HG02571 (cell line): ENCODE measurements at regions not wholly inside any gene's neighbourhood (a gene's known extent, or its start where the extent isn't known, plus 50 kb on each side); places are given as distances from the start of the nearest gene placed in this dataset.
"Not testable (repeated sequence)": the region's sequence is repeated elsewhere in the genome, so short reads cannot be mapped to it uniquely, and the experiment has no call there.

Experiments used
- ATAC-seq: cut with Tn5 transposase; IDR thresholded peaks from one replicate; pipeline ENCODE4 v1.9.1; 2021; ENCODE audit warnings: mild to moderate bottlenecking, moderate library complexity; ENCODE audit not compliant: unreplicated experiment

DNA sequence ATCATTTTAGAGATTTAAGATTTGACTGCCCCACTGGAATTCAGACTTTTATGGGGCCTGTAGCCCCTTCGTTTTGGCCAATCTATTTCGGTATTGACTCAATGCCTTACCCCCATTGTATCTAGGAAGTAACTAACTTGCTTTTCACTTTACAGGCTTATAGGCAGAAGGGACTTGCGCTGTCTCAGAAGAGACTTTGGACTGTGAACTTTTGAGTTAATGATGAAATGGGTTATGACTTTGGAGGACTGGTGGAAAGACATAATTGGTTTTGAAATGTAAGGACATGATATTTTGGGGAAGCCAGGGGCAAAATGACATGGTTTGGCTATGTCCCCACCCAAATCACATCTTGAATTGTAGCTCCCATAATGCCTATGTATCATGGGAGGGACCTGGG, 463.0 kb upstream of the KLHL1 start:
- no peak for ATAC-seq

DNA sequence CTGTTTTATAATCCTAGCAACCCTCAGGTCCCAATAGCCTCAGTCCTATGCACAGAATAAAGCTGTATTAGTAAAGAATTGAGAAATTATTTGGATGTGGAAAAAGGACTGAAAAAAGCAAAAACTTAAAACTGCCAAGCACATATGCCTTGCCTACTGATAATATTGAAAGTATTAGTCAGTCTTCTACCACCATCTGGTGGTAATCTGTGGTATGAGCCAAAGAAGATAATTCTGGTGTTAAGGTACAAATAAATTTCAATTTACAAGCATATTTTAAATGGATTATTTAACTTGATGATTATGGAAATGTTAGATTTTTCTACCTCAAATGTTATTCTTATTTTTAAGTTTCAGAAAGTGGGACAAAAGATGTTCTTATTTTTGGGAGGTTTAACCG, 460.3 kb upstream of the KLHL1 start:
- peak; percentile 74 for ATAC-seq

DNA sequence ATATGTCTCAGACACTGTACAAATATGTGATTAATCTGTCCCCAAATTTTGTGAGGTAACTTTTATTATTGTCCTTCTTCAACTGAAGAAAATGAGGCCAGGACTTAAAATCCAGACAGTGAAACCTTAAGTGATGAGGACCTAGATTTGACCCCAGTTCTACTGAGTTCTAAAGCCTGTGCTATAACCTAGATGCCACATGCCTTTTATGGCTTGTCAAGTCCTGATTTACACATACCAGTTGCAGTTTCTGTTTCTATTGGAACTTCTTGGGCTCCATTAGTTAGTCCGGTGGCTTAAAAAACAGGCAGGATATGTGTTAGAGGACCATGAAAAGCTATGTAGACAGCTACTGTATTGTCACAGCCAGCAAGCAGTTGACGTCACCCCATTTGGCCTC, 436.5 kb upstream of the KLHL1 start:
- ATAC-seq: no peak

DNA sequence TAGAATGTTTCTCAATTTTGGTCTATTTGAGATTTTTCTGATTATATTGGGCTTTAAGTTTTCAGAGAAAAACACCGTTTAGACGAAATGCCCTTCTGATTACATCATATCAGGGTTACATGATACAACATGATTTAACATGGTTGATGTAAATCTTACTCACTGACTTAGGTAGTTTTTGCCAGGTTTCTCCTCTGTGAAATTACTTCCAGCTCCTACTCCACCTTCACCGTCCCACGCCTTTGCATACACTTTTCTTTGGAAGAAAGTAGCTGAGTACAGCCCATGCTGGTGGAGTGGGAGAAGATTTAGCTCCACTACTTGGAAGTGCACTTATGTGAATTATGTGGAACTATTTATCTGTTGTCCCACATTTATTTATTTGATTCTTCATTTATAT, 433.2 kb upstream of the KLHL1 start:
- no peak for ATAC-seq

DNA sequence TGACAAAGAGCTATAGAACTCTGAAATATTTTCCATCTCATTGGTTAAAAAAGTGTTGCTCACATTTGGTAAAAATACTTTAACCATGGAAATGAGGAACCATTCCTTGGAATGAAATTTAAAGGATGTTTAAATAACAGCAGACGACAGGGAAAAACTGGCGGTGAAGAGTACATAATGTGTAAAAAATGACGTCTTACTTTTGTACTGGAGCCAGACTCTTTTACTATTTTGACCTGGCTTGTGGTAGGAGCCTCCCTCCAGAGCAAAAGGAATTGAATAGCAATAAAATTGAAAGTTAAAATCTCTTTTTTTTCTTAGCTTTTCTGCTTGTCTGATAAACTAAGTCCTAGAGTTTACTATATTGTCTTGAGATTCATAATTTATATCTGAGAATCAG, 426.2 kb upstream of the KLHL1 start:
- ATAC-seq: no peak

DNA sequence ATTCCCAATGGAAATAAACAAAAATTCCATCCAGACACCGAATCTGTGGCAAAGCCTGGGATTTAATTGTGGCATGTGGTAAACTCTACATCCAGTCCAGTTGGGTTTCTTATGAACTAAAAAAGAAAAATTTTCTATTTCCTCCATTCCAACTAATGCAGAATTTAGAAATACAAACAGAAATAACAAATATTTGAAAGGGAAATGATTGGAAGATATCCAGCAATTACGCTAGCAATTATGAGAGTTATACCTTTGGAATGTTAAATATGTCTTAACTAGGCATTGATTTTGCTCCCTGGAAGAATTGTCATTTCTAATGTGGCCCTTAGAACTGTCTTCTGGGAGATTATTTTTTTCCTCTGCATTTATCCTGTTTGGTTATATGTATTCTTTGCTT, 421.4 kb upstream of the KLHL1 start:
- ATAC-seq: no peak

DNA sequence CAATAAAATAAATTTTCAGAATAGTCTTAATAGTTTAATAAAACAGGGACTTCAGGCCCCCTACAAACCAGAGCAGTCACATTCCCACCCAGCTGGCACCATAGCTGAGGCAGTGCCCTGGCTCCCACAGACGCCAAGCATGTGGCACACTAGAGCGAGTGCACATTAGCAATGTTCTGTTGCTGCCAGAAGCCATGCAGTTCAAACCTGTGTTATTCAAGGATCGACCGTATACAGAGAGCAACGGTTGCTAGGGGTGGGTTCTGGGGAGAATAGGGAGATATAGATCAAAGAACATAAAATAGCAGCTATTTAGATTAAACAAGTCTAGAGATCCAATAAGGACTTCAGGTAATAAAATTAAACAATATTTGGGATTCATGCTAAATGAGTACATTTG, 419.3 kb upstream of the KLHL1 start:
- no peak for ATAC-seq

DNA sequence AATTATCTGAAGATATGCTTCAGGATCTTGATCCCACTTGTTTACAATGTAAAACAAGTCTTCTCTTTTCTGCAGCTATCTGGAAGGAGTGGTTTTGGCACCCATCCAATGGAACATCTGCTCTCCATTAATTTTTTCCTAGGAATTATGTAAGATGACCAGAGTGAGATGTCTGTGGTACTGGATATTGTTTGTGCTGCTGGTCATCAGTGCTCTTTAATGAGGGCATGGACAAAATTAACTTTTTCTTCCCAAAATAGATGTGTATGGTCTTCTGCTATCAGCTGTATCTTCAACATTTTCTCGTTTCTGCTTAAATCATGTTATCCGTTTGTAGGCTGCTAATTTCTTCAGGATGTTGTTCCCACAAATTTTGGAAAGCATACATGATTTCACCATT, 415.4 kb upstream of the KLHL1 start:
- no peak for ATAC-seq

DNA sequence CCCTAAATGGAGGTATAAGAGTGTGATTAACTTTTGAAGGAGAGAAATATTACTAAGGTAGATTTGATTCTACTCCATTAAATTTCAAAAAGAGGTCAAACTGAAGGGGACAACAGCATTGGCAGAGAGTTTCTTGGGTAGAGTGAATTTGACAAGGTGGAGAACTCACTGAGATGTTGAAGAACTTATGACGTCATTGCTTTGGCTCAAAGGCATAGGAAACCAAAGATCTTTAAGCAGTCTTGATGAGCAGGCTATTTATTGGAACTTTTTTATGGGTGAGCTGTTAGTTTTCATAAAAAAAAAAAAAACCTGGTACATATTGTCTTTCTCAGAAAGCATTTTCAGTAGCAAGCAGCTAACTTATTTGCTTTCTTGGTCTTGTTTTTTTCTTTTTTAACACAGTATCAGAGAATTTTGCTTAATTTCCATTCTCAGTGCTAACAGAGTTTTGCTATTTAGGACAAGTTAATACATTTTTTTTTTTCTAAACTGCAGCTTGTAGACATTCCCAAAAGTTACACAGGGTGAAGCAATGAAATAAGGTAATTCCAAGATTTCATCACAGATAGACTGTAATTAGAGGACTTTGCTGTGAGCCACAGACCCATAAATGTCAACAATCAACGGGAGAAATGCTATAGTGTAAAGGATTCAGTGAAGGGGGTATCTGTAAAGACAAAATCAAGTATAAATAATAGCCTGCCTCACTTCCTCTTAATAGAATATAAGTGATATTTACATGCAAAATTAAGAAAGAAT, 412.2 kb upstream of the KLHL1 start:
- ATAC-seq: no peak

DNA sequence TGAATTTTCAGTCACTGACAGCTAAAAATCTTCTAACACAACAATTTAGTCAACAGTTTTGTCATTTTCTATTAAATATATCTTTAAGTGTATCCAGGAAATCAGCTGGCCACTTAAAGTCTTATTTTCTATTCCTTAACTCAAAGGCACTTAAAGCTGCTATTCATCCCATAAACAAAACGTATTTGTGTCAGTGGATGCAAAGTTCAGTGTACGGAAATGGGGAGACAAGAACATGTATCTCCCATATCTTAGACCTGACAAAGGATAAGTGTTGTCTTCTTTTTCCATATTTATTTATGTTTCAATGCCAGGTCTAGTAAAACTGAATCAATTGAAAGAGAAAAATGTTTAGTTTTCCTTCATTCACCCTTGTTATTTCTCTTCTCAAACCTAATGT, 409.8 kb upstream of the KLHL1 start:
- no peak for ATAC-seq

DNA sequence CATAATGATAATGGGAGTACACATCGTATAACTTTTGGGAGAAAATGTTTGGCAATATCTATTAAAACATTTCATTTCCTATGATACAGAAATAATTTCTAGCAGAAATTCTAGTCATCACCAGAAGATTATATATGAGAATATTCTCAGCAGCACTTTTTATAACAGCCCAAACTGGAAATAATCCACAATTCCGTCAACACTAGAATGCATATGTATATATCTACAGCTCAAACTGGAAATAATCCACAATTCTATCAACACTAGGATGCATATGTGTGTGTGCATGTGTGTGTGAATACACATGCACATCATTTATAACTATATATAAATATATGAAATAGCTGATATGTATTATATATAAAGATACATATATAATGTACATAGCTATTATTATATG, 408.0 kb upstream of the KLHL1 start:
- no peak for ATAC-seq

DNA sequence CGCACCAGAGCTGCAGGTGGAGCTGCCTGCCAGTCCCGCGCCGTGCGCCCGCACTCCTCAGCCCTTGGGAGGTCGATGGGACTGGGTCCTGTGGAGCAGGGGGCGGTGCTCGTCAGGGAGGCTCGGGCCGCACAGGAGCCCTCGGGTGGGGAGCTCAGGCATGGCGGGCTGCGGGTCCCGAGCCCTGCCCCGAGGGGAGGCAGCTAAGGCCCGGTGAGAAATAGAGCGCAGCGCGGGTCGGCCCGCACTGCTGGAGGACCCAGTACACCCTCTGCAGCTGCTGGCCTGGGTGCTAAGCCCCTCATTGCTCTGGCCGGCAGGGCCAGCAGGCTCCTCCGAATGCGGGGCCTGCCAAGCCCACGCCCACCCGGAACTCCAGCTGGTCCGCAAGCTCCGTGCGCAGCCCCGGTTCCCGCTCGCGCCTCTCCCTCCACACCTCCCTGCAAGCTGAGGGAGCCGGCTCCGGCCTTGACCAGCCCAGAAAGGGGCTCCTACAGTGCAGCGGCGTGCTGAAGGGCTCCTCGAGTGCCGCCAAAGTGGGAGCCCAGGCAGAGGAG, 403.7 kb upstream of the KLHL1 start:
- ATAC-seq: not testable (repeated sequence)

DNA sequence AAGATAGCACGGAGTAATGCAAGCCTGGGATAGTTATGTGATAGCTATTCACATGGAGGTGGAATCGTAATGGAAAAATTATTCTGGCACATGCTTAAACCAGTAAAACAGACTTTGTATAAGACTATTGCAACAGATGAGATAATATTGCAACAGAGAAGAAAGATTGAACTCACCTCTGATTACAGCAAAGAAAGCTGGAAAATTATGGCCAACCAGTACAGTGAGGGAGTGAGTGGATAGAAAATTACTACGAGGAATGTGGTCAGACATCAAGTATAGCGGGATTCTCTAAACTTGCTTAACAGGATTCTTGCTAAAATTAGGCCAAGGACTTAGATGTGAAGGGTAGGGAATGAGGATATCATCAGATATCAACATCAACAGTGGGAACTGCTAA, 397.6 kb upstream of the KLHL1 start:
- no peak for ATAC-seq

DNA sequence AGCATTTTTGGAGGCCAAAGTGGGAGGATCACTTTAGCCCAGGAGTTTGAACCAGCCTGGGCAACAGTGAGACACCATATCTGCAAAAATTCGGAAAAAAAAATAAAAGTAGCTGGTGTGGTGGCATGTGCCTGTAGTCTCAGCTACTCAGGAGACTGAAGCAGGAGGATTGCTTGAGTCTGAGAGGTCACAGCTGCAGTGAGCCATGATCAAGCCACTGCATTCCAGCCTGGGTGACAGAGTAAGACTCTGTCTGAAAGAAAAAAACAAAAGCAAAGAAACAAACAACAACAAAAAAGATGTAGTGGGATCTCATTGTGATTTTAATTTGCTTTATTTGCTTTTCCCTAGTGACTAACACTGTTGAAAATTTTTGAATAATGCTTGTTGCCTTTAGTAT, 394.7 kb upstream of the KLHL1 start:
- no peak for ATAC-seq

DNA sequence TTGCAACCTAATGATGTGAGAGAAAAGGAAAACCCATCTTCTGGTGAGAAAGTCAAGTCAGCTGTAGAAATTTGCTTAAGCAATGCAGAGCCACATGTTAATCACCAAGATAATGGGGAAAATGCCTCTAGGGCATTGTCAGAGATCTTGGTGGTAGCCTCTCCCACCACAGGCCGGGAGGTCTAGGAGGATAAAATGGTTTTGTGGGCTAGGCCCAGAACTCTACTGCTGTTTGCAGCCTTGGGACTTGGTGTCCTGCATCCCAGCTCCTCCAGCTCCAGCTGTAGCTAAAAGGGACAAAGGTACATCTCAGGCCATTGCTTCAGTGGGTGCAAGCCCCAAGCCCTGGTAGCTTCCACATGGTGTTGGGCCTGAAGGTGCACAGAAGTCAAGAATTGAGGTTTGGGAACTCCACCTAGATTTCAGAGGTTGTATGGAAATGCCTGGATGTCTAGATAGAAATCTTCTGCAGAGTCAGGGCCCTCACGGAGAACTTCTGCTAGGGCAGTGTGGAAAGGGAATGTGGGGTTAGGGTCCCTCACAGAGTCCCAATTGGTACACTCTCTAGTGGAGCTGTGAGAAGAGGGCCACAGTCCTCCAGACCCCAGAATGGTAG, 382.2 kb upstream of the KLHL1 start:
- no peak for ATAC-seq

DNA sequence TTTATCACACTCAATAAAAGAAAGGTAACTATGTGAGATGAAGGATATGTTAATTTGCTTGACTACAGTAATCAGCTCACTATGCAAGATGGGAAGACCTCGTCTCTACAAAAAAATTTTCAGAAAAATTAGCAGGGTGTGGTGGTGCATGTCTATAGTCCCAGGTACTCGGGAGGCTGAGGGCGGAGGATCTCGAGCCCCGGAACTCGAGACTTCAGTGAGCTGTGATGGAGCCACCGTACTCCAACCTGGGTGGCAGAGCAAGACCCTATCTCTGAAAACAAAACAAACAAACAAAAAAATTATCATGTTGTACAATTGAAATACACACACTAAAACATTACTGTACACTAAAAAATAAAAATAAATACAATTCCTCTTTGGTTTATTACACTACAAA, 376.7 kb upstream of the KLHL1 start:
- ATAC-seq: no peak

DNA sequence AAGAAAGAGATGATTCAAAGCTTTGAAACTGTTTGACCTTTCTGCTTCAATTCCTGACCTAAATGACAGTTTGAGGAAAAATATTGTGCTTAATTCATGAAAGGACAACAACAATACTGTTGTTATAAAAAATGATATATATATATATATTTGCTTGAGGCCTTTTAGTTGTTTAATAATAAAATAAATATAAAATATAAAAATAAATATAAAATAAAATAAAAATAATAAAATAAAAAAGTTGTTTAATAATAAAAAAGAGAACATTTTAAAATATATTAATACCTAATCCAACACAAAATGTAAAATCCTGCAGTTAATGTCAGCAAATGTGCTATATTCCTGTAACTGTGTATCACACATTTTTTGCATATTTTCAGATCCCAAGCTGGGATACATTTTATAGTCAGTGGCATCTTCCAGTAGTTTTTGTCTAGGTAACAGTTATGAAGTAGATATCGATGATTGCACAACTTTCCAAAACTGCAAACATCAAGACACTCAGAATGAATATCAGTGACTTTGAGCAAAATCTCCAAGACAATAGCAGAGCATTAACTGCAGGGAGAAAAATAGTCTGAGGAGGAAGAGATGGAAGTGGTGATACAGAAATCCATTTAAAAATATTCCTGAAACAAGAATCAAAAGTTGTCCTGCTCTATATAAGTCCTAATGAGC, 375.5 kb upstream of the KLHL1 start:
- ATAC-seq: no peak

DNA sequence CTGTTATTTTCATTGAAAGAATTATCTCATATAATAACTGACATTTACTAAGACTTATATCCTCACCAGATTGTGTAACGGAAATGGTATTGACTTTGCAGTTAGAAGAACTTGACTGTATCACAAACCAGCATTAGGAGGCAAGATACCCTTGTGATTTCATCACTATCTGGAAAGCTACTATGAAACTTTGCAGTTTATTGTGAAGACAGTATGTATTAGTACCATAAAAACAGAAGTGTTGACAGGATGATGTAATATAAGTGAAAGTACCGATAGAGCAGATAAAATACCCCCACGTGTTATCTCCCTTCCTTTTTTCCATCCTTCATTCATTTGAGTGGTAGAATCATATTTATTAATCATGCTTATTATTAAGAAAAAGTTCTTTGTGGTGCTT, 365.7 kb upstream of the KLHL1 start:
- ATAC-seq: no peak

DNA sequence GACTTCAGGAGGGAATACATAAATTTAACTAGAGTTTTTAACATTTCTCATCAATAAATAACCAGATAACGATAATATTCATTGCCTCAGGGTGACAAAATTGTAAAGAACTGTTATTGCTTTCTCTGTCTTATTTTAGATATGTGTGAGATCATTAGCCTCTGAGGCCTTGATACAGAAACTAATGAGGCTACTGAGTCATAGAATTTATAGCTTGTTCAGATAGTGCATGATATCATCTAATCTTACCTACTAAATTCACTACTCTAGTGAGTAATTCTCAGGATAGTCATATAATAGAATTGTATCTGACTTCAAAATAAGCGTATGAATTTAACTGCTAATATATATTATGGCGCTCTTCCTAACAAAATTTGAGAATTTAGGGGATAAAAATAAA, 360.8 kb upstream of the KLHL1 start:
- no peak for ATAC-seq

DNA sequence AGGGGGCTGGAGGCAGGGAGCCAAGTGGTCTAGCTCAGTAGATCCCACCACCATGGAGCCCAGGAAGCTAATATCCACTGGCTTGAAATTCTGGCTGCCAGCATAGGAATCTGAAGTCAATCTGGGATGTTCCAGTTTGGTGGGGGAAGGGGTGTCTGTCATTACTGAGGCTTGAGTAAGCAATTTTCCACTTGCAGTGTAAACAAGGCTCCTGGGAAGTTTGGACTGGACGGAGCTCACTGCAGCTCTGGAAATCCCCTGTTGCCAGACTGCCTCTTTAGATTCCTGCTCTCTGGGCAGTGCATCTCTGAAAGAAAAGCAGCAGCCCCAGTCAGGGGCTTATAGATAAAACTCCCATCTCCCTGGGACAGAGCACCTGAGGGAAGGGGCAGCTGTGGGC, 349.2 kb upstream of the KLHL1 start:
- ATAC-seq: no peak

DNA sequence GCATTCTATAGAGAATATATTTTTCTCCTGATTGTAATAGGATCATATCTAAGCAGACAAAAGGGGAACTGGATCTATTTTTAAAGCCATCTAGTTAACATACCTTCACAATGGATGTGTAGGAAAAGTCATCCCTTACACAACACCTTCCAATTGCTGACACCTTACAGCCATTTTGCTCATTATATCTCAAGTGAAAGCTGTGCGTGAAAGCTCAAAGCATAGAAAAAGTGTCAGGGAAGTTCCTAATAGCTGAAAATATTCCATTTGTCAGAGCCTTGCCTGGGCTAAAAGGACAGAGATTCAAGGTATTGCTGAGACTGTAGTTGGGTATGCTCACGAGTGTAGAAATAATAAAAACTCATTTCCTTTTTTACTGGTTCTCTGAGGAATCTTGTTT, 340.6 kb upstream of the KLHL1 start:
- ATAC-seq: no peak

DNA sequence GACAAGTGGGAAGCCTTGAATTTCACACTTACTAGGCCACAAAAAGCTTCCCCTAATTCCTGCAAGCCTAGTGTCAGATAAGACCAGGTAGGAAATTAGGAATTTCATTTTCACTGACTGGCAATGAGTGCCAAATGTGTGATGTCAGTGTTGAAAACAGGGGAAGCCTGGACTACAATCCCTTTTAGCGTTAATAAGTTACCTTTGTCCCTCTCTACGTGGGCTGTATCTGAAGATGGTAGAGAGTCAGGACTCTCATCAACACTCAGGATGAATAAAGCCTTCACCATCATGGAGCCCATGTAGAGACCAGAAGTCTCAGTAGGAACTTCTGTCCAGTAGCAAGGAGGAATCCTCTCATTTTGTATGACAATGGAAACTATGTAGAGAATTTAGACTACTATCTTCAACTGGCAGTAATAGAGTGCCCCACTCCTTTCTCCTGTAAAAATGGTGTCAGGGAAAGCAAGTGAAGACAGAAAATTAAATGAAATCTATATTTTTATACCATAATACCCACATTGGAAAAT, 324.1 kb upstream of the KLHL1 start:
- no peak for ATAC-seq
